Uterus (tissue), 2 donors: ENCODE measurements at regions not wholly inside any gene's neighbourhood (a gene's known extent, or its start where the extent isn't known, plus 50 kb on each side); places are given as distances from the start of the nearest gene placed in this dataset.

Experiments
- CTCF ChIP-seq, 4 experiments: fragments of 200-600 bp in 2 of 4; fragments of 450-650 bp in 2 of 4; sonication (generic) in 2 of 4; IDR thresholded peaks; one replicate each; pipeline ENCODE4 v1.5.1; 2016 to 2019; ENCODE audit warnings: antibody characterized with exemption in 4 of 4, mild to moderate bottlenecking in 2 of 4, moderate library complexity in 1 of 4
- POLR2A ChIP-seq, 2 donors: fragments of 450-650 bp; IDR thresholded peaks; one replicate each; pipeline ENCODE4 v1.6.1; 2016; ENCODE audit warnings: antibody characterized with exemption in 2 of 2, mild to moderate bottlenecking in 1 of 2, moderate library complexity in 1 of 2

- no peak for TF ChIP-seq CTCF (IDR thresholded peaks at IDR 0.05)
- no peak for TF ChIP-seq POLR2A (IDR thresholded peaks at IDR 0.05)
Measured at GRCh38 chr7:380711-381210, 90.8 kb downstream of the FOXL3 start.
